Vagina (tissue), 2 donors: ENCODE measurements at regions not wholly inside any gene's neighbourhood (a gene's known extent, or its start where the extent isn't known, plus 50 kb on each side); places are given as distances from the start of the nearest gene placed in this dataset.

Experiments used
- POLR2A ChIP-seq, 2 donors: fragments of 450-650 bp; IDR thresholded peaks; one replicate each; pipeline ENCODE4 v1.6.1; 2017; ENCODE audit warnings: antibody characterized with exemption in 2 of 2, mild to moderate bottlenecking in 2 of 2, moderate library complexity in 2 of 2
- POLR2AphosphoS5 ChIP-seq, 2 donors: sonication (generic); formaldehyde crosslinking; IDR thresholded peaks; one replicate each; pipeline ENCODE4 v1.9.0; 2017; ENCODE audit warnings: antibody characterized with exemption in 2 of 2, mild to moderate bottlenecking in 2 of 2, low read depth in 1 of 2; ENCODE audit not compliant: insufficient read depth in 1 of 2
- TF ChIP-seq, protein P1 (sequence below), 3 experiments: fragments of 450-650 bp in 2 of 3; fragments of 200-600 bp in 1 of 3; sonication (generic) in 1 of 3; IDR thresholded peaks; one replicate each; pipeline ENCODE4 v1.5.1; 2017 to 2019; ENCODE audit warnings: antibody characterized with exemption in 3 of 3, mild to moderate bottlenecking in 2 of 3, moderate library complexity in 2 of 3

DNA sequence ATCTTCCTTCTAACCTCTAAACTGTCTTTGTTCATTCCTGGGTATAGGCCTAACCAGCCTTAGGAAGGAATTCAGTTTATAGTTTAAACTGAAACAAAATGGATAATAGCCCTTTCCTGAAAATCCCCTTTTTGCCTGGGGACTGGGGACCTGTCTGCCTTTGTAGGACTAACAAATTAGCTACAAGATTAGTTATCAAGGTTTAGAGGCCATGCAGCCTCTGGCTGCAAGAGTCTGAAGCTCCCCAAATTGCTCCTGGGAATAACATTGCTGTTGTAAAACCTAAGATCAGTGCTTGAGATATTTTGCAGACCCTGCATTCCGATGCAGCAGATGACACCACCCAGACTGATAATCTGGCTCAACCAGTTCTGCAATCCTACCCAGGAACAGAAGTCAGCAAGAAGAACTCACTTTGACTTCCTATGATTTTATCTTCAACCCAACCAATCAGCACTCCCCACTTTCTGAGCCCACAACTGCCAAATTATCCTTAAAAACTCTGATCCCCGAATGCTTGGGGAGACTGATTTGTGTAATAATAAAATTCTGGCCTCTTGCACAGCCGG, 96.6 kb upstream of the ETV3 start:
- TF ChIP-seq, protein P1, sequence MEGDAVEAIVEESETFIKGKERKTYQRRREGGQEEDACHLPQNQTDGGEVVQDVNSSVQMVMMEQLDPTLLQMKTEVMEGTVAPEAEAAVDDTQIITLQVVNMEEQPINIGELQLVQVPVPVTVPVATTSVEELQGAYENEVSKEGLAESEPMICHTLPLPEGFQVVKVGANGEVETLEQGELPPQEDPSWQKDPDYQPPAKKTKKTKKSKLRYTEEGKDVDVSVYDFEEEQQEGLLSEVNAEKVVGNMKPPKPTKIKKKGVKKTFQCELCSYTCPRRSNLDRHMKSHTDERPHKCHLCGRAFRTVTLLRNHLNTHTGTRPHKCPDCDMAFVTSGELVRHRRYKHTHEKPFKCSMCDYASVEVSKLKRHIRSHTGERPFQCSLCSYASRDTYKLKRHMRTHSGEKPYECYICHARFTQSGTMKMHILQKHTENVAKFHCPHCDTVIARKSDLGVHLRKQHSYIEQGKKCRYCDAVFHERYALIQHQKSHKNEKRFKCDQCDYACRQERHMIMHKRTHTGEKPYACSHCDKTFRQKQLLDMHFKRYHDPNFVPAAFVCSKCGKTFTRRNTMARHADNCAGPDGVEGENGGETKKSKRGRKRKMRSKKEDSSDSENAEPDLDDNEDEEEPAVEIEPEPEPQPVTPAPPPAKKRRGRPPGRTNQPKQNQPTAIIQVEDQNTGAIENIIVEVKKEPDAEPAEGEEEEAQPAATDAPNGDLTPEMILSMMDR (IDR thresholded peaks at IDR 0.05) = no peak
- TF ChIP-seq POLR2A (IDR thresholded peaks at IDR 0.05) = no peak
- no peak for TF ChIP-seq POLR2AphosphoS5 (IDR thresholded peaks at IDR 0.05; ENCODE audit: insufficient read depth in 1 of 2, low read depth in 1 of 2)
